HG03025 (cell line): ENCODE measurements at regions not wholly inside any gene's neighbourhood (a gene's known extent, or its start where the extent isn't known, plus 50 kb on each side); places are given as distances from the start of the nearest gene placed in this dataset.

Experiments used
- ATAC-seq: cut with Tn5 transposase; IDR thresholded peaks from one replicate; pipeline ENCODE4 v1.9.1; 2021; ENCODE audit warnings: mild to moderate bottlenecking, moderate library complexity; ENCODE audit not compliant: unreplicated experiment, low FRiP score

DNA sequence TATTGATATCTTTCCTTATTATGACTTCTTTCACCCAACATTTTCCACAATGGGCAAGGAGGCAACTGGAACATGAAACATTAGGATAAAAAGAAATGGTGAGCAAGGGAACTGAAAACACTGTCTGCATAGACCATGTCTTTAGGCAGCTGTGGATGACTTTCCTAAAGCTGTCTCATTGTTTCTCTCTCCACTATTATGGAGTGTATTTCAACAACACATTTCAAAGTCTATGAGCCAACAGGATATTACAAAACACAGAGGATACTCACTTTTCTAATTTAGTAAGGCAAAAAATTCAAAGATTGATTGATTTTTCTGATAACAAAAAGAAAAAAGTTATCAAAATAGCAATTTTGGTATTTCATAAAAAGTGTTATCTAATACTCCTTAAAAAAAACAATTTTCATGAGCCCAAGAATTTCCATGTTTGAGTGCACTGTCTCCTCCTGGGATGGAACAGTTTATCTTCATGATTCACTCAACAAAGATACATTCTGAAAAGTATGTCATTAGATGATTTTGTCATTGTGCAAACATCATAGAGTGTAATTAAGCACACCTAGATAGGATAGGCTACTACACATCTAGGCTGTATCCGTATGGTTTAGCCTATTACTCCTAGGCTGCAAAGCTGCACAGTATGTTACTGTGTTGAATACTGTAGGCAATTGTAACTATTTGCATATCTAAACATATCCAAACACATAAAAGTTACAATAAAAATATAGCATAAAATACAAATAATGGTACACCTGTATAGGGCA lies 1568.4 kb downstream of the SLITRK5 start:
- ATAC-seq = no peak

DNA sequence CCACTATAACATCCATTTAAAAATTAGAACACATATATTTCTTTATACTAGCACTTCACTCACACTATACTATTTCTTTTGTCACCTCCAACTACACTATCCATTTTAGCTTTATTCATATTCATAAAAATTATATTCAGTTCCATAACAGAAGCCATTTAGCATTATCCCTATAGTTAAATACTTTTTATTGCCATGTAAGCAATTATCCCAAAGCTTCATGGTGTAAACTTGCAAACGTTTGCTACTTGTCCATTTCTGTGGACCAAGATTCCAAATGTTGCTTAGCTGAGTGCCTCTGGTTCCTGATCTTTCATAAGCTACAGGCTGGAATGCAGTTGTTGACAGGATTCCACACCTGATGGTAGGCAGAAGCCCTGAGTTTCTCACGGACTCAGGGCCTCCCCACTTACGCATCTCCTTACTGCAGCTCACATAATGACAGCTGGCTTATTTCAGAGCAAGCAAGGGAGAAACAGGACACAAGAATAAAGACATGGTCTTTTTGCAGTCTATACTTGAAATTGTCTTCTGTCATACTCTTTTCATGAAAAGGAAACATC lies 1584.8 kb downstream of the SLITRK5 start:
- no peak for ATAC-seq

DNA sequence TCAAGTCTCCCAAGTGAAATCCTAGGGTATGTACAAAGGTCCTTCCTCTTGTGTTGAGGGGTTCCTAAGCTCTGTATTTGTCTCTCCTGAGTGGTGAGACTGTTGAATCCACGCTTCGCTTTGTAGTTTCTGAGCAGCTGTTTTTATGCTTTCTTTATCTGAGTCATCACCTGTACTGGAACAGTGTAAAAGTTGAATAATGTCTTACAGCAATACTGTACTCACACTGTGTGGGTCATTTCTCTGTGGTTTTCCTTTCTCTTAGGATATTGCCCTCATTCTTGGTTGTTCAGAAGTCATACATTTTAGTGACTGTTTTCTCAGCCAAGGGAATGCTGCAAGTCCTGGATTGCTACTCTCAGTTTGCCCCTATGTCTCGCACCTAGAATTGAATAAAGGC lies 1596.6 kb downstream of the SLITRK5 start:
- ATAC-seq = no peak

DNA sequence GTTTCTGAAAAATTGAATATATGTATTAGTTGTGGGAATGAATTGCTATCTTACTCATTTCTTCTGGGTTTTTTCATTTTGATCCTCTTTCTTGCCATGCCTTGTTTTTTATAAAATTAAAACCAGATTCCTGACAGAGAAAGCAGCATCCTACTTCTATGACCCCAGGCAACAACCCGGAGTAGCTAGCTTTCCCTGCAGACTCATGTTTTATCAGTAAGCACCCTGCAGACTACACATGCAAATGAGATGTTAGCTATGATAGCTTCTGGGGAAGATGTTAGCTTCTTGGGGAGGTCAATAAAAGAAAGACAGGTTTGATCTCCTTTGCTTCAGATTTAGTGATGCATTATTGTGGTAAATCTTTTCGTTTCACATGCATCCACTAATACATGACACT lies 1598.6 kb downstream of the SLITRK5 start:
- ATAC-seq = no peak

- ATAC-seq = no peak
These were observed 1599.6 kb downstream of the SLITRK5 start for GRCh38 chr13:89270736-89271135.

DNA sequence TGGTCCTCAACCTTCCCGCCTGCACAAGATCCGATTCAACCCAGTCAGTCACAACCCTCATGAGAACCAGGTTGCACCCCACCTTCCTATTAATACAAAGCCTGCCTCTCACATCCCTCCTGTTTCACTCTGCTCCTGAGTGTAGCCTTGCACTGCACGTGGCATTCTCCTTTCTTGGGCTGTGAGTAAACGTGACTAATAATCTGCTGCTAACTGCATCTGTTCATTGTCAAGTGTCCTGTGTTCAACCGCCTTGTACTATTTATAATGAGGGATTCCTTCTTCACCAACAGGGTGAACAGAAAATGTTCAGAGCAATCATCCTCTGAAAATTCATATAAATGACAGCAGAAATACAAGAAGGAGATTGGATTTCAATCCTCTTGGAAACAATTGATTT lies 1608.2 kb downstream of the SLITRK5 start:
- no peak for ATAC-seq

- ATAC-seq = no peak
These were observed 1610.2 kb downstream of the SLITRK5 start for GRCh38 chr13:89281331-89281730.

- ATAC-seq = no peak
These were observed 1611.1 kb downstream of the SLITRK5 start for GRCh38 chr13:89282241-89282640.

DNA sequence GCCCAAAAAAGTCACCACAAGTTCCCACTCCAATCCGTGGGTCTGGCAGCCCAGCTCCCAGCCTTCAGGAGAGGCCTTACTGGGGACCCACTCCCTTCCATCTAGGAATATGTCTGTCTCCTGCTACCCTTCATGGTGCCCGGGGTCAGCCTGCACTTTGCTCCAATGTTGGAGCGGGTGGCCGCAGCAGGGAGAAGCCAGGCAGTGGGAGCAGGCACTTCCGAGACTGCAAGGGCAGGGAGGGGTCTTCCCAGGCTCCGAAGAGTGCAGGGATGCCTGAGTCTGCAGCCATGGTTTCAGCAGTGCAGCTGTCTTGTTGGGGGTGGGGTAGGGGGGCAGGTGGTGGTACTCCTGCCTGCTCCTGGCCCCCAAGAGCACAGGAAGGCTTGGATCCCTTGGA lies 1616.2 kb downstream of the SLITRK5 start:
- no peak for ATAC-seq

DNA sequence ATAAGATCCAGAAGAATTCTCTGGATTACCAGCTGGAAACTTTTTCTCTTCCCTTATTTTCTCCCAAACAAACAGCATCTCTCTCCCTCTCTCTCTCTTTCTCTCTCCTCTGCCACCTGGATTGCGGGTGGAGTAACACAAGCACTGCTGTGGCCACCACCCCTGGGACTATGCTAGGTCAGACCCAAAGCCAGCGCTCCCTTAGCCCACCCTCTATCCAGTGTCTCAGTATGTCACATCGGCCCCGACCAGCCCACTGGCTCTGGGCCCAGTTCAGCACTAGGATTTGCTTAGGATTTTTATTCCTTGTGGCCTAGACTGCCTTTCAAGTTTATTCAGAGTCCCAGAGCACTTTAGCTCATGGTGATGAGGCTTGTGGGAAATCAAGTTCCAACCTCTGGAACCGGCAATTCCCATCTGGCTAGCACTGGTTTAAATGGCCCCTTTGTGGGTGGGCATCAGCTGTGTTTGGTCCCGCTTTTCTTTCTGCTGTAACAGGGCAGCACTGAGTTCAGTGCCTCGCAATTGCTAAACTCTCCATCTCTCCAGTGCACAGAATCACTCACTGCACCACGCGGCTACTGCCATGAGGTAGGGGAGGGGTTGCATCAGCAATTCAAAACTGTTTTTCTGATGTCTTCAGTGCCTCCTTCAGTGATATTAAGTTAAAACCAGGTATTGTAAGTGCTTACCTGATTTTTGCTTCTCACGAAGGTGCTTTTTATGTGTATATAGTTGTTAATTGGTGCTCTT lies 1623.1 kb downstream of the SLITRK5 start:
- no peak for ATAC-seq

- no peak for ATAC-seq
These were observed 1636.1 kb downstream of the SLITRK5 start for GRCh38 chr13:89307278-89307677.

DNA sequence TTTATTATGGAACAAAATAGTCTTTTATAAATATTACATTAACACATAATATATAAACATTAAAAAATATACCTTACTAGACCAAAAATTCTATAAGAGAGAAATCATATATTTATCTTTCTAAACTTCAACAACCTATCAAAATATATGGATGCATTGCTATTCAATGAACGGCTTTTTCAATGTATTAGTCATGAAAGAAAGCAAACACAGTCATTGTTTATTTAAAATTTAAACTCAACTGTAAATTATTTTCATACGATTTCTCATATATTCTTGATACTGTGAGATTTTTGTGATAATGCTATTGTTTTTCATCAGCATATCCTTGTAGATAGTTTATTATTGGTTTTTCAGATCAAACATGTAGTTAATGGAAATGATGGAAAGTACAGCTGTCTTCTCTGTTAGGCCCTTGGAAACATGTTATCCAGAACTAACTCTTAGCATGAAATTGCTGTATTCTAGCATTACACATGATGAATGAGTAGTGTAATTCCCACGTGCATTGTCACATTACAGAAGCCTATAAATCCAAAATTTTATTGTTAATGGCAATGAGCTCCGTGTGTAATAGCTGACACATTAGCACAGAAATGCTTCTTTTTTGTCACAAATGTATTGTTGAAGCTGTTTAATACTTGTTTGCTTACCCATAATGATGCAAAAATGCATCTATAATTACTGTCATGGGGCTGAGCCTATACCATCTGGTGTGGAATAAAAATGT lies 1639.9 kb downstream of the SLITRK5 start:
- no peak for ATAC-seq

- no peak for ATAC-seq
These were observed 1644.1 kb downstream of the SLITRK5 start for GRCh38 chr13:89315287-89315686.

- no peak for ATAC-seq
These were observed 1651.3 kb downstream of the SLITRK5 start for GRCh38 chr13:89322466-89322865.

DNA sequence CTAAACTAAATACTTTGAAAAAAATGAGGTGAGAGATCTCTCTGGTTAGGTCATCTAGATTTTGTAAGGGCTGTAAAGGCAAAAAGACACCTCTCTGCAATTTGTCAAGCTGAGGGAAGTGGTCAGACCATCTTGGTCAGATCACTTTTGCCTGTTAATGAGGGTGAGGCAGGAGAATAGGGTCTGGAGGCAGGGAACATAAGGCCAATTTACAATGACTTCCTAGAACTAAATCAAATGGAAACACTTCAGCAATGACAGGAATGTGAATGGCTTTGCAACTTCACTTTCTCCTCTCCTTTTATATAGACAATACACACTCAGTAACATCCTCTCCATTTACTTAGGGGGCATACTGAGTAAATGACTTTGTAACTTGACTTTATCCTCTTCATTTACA lies 1653.4 kb downstream of the SLITRK5 start:
- no peak for ATAC-seq

GRCh38 chr13:89343165-89343564 lies 1672.0 kb downstream of the SLITRK5 start:
- no peak for ATAC-seq

- no peak for ATAC-seq
These were observed 1681.2 kb downstream of the SLITRK5 start for GRCh38 chr13:89352384-89352783.

DNA sequence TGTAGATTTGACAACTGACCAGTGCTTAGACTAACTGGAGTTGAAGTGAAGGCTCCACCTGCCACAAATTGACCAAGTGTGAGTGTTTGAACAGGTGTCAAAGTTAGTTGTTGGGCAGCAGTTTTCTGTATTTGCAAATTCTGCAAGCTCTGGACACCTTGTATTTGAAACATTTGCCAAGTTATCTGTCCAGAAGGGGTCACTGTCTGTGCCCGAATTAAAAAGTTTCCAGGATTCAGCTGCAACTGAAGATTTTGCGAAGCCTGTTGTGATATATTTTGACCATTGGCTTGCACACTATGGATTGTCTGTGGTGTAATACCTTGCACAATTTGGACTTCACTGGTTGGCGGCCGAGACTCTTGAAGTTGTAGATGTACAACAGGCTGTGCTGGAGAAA lies 1690.7 kb downstream of the SLITRK5 start:
- no peak for ATAC-seq

GRCh38 chr13:89363144-89363543 lies 1692.0 kb downstream of the SLITRK5 start:
- ATAC-seq = no peak

DNA sequence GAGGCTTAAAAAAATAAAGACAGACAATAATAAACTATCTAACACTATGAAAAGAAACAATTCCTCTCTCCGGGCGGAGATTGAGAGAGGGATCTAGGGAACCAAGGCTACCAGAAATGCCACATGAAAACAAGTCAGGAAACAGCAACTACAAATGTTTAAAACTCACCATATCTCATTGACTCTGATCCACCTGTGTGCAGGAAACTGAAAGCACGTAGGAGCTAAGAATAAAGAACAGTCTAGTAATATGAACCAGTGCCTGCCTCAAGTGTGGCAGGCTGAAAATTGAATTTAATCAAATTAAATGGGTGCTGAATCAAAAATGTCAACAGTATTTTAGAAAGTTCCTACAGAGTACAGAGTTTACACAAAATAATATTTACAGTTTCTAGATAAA lies 1701.0 kb downstream of the SLITRK5 start:
- no peak for ATAC-seq

- no peak for ATAC-seq
These were observed 1704.7 kb downstream of the SLITRK5 start for GRCh38 chr13:89375839-89376238.
